ENCODE measurements at regions not wholly inside any gene's neighbourhood (a gene's known extent, or its start where the extent isn't known, plus 50 kb on each side); places are given as distances from the start of the nearest gene placed in this dataset.

- no peak overlapping the region for H2BK120ac ChIP-seq (ENCODE audit: low read depth, low read length, poor library complexity, severe bottlenecking)
- H3T11ph ChIP-seq (ENCODE audit: low read length) = no peak overlapping the region
- H2BK20ac ChIP-seq (ENCODE audit: low read depth, low read length, poor library complexity, severe bottlenecking) = no peak overlapping the region
- no peak overlapping the region for H2BK15ac ChIP-seq (ENCODE audit: low read depth, low read length)
- H3K36me3 Mint-ChIP-seq (ENCODE audit: insufficient read depth in 1 of 3, low read depth in 3 of 3) = no peaks in the 10 kb centered on the region
- no CpG with 5 or more reads among the region's 5 CpGs for WGBS (ENCODE audit: extremely low coverage, insufficient read length, low lambda C conversion rate)
- H3K14ac ChIP-seq (ENCODE audit: insufficient read depth, low read length) = no peak overlapping the region
- no peak overlapping the region for H2BK5ac ChIP-seq (ENCODE audit: insufficient read length, low read length)
- H3K79me2 ChIP-seq (ENCODE audit: insufficient read depth, low read length) = no peaks in the 10 kb centered on the region
- H3K4me1 ChIP-seq (ENCODE audit: insufficient read depth, low read length) = no peaks in the 10 kb centered on the region
- H3K27me3 ChIP-seq (ENCODE audit: insufficient read depth, low read length) = no peaks in the 10 kb centered on the region
- H2AK5ac ChIP-seq (ENCODE audit: insufficient read length, low read length) = no peak overlapping the region
- H3K79me1 ChIP-seq (ENCODE audit: insufficient read depth, low read depth, low read length, poor library complexity, severe bottlenecking) = no peaks in the 10 kb centered on the region
- no peak overlapping the region for H2AFZ ChIP-seq (ENCODE audit: low read length)
- H3K4me1 Mint-ChIP-seq = peaks cover 6 to 27% of the 10 kb centered on the region in 2 experiments
- H3K27me3 Mint-ChIP-seq (ENCODE audit: low read depth) = peaks cover 6% of the 10 kb centered on the region
- H3K4me2 ChIP-seq (ENCODE audit: insufficient read depth, insufficient read length, low read length) = no peak overlapping the region
- H2BK12ac ChIP-seq (ENCODE audit: insufficient read length, low read depth, low read length) = no peak overlapping the region
- DNase-seq = no peak
- no peak overlapping the region for H3K27ac ChIP-seq (ENCODE audit: insufficient read length, low read depth, low read length)
- no peak overlapping the region for H3K4me3 Mint-ChIP-seq
- TF ChIP-seq CTCF (conservative IDR thresholded peaks at IDR 0.05) = no peak
- no peak overlapping the region for H4K8ac ChIP-seq (replicated peaks; ENCODE audit: insufficient read length, low read depth, low read length)
- H4K5ac ChIP-seq (ENCODE audit: insufficient read length, low read depth, low read length) = no peak overlapping the region
- H3K4ac ChIP-seq (ENCODE audit: low read depth, low read length) = no peak overlapping the region
- no peak overlapping the region for H3K9ac ChIP-seq (ENCODE audit: extremely low read depth, insufficient read length, low read length)
- H3K23me2 ChIP-seq (ENCODE audit: insufficient read length, low read depth, low read length, poor library complexity, severe bottlenecking) = no peaks in the 10 kb centered on the region
- H3K18ac ChIP-seq (ENCODE audit: insufficient read length, low read depth, low read length) = no peak overlapping the region
- no peak overlapping the region for H3K27ac Mint-ChIP-seq
- H3K23ac ChIP-seq (ENCODE audit: insufficient read length, low read depth, low read length) = no peak overlapping the region
- no peaks in the 10 kb centered on the region for H4K20me1 ChIP-seq (ENCODE audit: control insufficient read depth, insufficient read depth, insufficient read length)
- H4K91ac ChIP-seq (ENCODE audit: insufficient read length, low read depth, low read length) = no peak overlapping the region
- no peaks in the 10 kb centered on the region; a peak in 1 of 5 replicates for H3K9me3 Mint-ChIP-seq
- no peaks in the 10 kb centered on the region for H3K9me3 ChIP-seq (ENCODE audit: control insufficient read depth, low read depth, low read length)
- no peak overlapping the region for H3K56ac ChIP-seq (ENCODE audit: insufficient read length, low read depth, low read length)
Measured at GRCh38 chr3:186457236-186457635, 86.9 kb downstream of the CRYGS start.

All from H9 (cell line).